ENCODE measurements at regions not wholly inside any gene's neighbourhood (a gene's known extent, or its start where the extent isn't known, plus 50 kb on each side); places are given as distances from the start of the nearest gene placed in this dataset.

- Histone ChIP-seq H3K9me2 (replicated peaks; ENCODE audit: low read length) (no peaks in the 10 kb centered on the region), H3K4me3 (ENCODE audit: low read length) (no peak overlapping the region), H3F3A (ENCODE audit: low read length, unreplicated experiment) (no peaks in the 10 kb centered on the region), H3K79me2 (ENCODE audit: low read length) (no peaks in the 10 kb centered on the region), H4K20me1 (ENCODE audit: low read length) (no peaks in the 10 kb centered on the region), H2AFZ (ENCODE audit: low read length) (no peak overlapping the region), H3K9ac (ENCODE audit: low read length) (no peak overlapping the region), H3K27me3 (ENCODE audit: low read length) (no peaks in the 10 kb centered on the region), H3K36me3 (ENCODE audit: low read depth, low read length) (no peaks in the 10 kb centered on the region), H3K27ac (ENCODE audit: low read length) (no peak overlapping the region), H3K9me3 (ENCODE audit: low read length) (no peaks in the 10 kb centered on the region), H3K4me1 (ENCODE audit: insufficient read depth, low read length) (no peaks in the 10 kb centered on the region), H3K4me2 (ENCODE audit: low read length) (no peak overlapping the region)
- CTCF ChIA-PET: no interaction called here
- ATAC-seq (no peak), DNase-seq (no peak)
- no TSS peak for BruUV-seq (replicated peaks)
- TF ChIP-seq CTCF (conservative IDR thresholded peaks at IDR 0.05; ENCODE audit: low read depth, low read length): no peak
- no peak for TF ChIP-seq EZH2 (IDR thresholded peaks at IDR 0.05; ENCODE audit: low read length, unreplicated experiment)
- TF ChIP-seq EZH2phosphoT487 (IDR thresholded peaks at IDR 0.05; ENCODE audit: borderline replicate concordance, low read length): no peak
- POLR2A ChIA-PET (ENCODE audit: unreplicated experiment): no interaction called here
- intact Hi-C loops (cut with micrococcal nuclease): no loop called here
Measured at GRCh38 chr9:87443461-87443860, 54.2 kb upstream of the DAPK1 start.

GRCh38 chr9:87445646-87446045, 52.0 kb upstream of the DAPK1 start:
- Histone ChIP-seq H3K27me3 (ENCODE audit: low read length) (no peaks in the 10 kb centered on the region), H3K4me1 (ENCODE audit: insufficient read depth, low read length) (no peaks in the 10 kb centered on the region), H3K9me2 (replicated peaks; ENCODE audit: low read length) (no peaks in the 10 kb centered on the region), H3K9ac (ENCODE audit: low read length) (no peak overlapping the region), H3K9me3 (ENCODE audit: low read length) (no peaks in the 10 kb centered on the region), H3K27ac (ENCODE audit: low read length) (no peak overlapping the region), H3K36me3 (ENCODE audit: low read depth, low read length) (no peaks in the 10 kb centered on the region), H3F3A (ENCODE audit: low read length, unreplicated experiment) (no peaks in the 10 kb centered on the region), H4K20me1 (ENCODE audit: low read length) (no peaks in the 10 kb centered on the region), H3K4me2 (ENCODE audit: low read length) (no peak overlapping the region), H2AFZ (ENCODE audit: low read length) (no peak overlapping the region), H3K4me3 (ENCODE audit: low read length) (no peak overlapping the region), H3K79me2 (ENCODE audit: low read length) (no peaks in the 10 kb centered on the region)
- ChIA-PET POLR2A (ENCODE audit: unreplicated experiment) (no interaction called here), CTCF (no interaction called here)
- DNase-seq: no peak
- no TSS peak for BruUV-seq (replicated peaks)
- ATAC-seq: no peak
- intact Hi-C loops (cut with micrococcal nuclease): no loop called here
- TF ChIP-seq EZH2phosphoT487 (IDR thresholded peaks at IDR 0.05; ENCODE audit: borderline replicate concordance, low read length): no peak
- no peak for TF ChIP-seq EZH2 (IDR thresholded peaks at IDR 0.05; ENCODE audit: low read length, unreplicated experiment)
- TF ChIP-seq CTCF (conservative IDR thresholded peaks at IDR 0.05; ENCODE audit: low read depth, low read length): no peak

DNA sequence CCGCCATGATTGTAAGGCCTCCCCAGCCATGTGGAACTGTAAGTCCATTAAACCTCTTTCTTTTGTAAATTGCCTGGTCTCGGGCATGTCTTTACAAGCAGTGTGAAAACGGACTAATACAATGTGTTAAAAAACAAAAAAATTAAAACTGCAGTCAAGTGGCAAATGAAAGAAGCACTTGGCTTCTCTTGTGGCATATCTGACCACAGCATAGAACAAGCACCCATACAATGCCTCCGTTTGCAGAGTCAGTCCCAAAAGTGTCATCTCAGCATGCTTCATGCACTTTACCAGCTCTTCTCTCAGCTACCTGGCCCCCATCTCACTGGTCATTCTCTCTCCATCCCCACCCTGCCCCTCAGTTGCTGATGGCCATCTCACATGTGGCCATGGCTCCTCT, 51.1 kb upstream of the DAPK1 start:
- H3K9me2 ChIP-seq (replicated peaks; ENCODE audit: low read length): no peaks in the 10 kb centered on the region
- ATAC-seq (no peak), DNase-seq (no peak)
- no peaks in the 10 kb centered on the region for H4K20me1 ChIP-seq (ENCODE audit: low read length)
- TF ChIP-seq CTCF (conservative IDR thresholded peaks at IDR 0.05; ENCODE audit: low read depth, low read length) (no peak), EZH2 (IDR thresholded peaks at IDR 0.05; ENCODE audit: low read length, unreplicated experiment) (no peak), EZH2phosphoT487 (IDR thresholded peaks at IDR 0.05; ENCODE audit: borderline replicate concordance, low read length) (no peak)
- H3K27ac ChIP-seq (ENCODE audit: low read length): no peak overlapping the region
- no peaks in the 10 kb centered on the region for H3F3A ChIP-seq (ENCODE audit: low read length, unreplicated experiment)
- H3K4me1 ChIP-seq (ENCODE audit: insufficient read depth, low read length): no peaks in the 10 kb centered on the region
- H3K36me3 ChIP-seq (ENCODE audit: low read depth, low read length): no peaks in the 10 kb centered on the region
- no peak overlapping the region for H3K4me3 ChIP-seq (ENCODE audit: low read length)
- H3K4me2 ChIP-seq (ENCODE audit: low read length): no peak overlapping the region
- no TSS peak for BruUV-seq (replicated peaks)
- CTCF ChIA-PET: no interaction called here
- POLR2A ChIA-PET (ENCODE audit: unreplicated experiment): no interaction called here
- H3K79me2 ChIP-seq (ENCODE audit: low read length): no peaks in the 10 kb centered on the region
- H3K9me3 ChIP-seq (ENCODE audit: low read length): no peaks in the 10 kb centered on the region
- intact Hi-C loops (cut with micrococcal nuclease): no loop called here
- no peaks in the 10 kb centered on the region for H3K27me3 ChIP-seq (ENCODE audit: low read length)
- no peak overlapping the region for H3K9ac ChIP-seq (ENCODE audit: low read length)
- no peak overlapping the region for H2AFZ ChIP-seq (ENCODE audit: low read length)

All from PC-3 (cell line).